HG03439 (cell line): ENCODE measurements at regions not wholly inside any gene's neighbourhood (a gene's known extent, or its start where the extent isn't known, plus 50 kb on each side); places are given as distances from the start of the nearest gene placed in this dataset.
"Not testable (repeated sequence)": the region's sequence is repeated elsewhere in the genome, so short reads cannot be mapped to it uniquely, and the experiment has no call there.

Source experiments
- ATAC-seq: cut with Tn5 transposase; IDR thresholded peaks from one replicate; pipeline ENCODE4 v1.9.1; 2021; ENCODE audit warnings: mild to moderate bottlenecking, moderate library complexity; ENCODE audit not compliant: unreplicated experiment

DNA sequence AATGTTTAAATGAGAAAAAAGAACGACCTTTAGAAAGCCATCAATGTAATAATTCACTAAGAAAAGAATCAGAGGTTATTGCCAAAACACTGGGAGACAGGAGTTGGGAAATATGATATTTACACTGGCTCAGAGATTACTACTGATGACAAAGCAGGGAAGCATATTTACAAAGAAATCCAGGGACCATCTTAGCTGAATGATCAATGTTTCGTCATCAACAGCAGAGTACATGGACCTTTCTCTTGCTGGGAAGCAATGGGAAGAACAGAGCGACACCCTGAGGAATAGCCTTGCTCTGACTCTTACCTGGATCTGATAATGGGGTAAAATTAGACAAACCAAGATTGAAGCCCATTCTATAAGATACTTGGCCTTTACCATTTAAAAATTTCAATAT is 1293.5 kb downstream of the XPNPEP1 start:
- no peak for ATAC-seq

DNA sequence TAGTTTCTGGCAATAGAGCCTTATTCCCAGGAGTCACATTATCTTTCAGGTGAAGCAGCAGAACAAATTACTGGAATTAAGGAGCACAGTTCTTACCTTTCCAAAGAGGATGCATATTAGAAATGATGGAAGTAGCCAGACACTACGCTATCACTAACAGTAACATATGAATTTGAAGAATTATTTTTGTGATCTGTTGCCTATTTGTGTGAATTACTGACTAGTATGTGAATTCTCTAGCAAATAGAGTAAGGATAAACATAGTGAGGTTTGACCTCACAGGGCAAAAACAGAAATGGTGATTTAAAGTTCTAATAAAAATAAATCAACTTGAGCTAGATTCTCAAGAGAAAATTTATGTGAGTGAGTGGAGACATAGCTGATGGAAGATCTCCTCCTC is 1299.3 kb downstream of the XPNPEP1 start:
- no peak for ATAC-seq

DNA sequence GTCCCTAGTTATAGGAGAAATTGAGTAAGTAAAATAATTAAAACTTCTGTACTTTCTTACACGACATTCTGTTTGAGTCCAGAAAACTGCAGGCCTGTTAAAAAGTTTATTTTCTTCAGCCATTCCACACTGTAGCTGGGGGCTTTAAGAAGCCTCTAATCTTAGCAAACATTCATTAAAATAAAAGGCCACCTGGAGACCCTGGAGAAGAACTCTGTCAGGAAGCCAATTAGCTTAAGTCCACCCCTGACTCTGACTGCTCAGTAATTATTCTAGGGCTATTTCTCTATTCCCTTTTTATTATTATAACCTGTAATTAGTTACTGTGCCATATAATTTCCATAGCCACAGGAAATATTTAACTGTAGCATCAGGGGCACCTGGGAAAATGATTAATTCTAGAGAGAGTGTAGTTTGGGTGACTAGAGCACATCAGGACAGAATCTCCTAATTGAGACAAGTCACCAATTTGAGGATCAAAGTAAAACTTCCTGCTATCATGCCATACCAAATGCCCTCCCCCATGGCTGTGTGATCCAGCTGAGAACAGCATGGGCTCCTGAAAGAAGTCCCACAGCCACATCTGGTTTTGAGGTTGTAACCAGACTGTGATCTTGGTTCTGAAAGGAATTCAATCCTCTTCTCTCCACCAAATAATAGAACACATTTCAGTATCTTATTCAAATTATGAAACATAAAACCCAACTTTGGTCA is 1302.3 kb downstream of the XPNPEP1 start:
- no peak for ATAC-seq

DNA sequence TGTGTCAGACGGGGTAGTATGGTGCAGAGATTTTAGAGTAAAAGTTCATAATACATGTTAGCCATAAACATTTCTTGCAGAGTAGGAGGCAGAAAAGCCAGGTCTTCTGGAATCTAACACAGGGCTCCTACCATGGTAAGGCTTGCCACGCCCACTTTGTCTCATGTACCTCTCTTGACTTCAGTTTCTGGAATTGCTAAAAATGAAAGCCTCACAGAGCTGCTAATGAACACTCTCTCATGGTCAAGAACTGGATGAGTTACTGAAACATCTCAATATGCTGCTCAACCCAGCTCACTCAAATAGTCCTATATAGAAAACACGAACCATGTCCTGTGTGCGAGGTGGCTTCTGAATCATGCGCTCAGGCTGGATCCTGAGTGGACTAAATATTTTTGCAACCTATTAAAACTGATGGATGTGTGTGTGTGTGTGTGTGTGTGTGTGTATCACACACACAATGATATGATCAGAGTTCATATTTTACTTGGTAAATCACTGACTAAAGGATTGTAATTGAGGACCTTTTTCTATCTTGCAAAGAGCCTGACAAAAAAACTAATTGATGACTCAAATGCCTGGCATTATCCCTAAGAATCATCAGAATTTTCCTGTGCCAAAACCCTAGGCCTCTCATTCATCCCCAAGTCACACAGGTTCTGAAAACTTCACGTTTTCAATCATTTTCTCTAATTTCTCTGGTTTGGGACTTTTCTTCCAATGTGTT is 1306.6 kb downstream of the XPNPEP1 start:
- ATAC-seq: no peak

DNA sequence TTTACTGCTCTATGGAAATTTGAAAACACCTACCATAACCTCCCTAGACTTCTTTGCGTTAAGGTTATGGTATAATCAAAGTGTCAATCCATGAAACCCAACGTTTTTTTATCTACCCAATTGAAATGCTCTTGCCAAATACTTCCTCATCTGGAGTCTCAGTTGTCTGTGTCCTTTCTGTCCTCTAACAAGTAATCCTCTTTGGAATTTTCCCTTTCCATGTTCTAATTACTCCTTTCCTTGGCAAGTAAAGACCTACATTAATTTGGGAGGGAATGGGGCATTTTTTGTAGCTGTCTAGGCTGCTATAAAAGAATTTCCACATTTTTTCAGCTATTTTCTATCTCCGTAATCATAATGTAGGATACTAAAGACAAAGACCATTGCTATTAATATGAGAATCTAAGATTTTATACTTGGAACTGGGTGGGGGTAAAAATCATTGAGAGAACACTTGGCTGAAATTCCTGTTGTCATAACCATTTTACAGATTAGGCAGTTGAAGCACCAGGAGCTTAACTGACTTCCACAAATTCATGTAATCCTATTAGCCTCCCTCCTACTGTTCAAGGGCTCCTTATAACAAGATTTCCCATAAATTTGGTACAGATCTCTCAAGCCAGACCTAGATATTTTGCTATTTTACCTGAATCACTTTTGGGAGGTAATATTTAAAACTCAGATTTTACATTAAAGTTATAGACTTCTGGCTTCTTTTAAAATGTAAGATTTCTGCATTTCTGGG is 1307.6 kb downstream of the XPNPEP1 start:
- ATAC-seq: no peak

DNA sequence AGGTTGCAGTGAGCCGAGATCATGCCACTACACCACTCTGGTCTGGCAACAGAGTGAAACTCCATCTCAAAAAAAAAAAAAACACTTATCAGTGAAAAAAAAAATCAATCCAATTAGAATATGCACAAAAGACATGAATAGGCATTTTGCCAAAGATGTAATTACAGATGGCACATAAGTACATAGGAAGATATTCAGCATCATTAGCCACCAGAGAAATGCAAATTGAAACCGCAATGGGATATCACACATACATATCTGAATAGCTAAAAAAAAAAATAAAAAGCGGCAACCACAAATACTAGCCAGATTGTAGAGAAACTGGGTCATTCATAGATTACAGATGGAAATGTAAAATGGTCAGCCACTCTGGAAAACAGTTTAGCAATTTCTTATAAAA is 1310.8 kb downstream of the XPNPEP1 start:
- ATAC-seq: no peak

DNA sequence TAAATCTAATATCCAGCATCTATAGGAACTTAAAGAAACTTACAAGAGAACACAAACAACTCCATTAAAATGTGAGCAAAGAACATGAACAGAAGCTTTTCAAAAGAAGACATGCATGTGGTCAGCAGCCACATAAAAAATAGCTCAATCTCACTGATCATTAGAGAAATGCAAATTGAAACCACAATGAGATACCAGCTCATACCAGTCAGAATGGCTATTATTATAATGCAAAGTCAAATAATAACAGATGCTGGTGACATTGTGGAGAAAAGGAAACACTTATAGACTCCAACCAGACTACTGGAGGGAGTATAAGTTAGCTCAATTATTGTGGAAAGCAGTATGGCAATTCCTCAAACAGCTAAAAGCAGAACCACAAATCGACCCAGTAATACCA is 1314.5 kb downstream of the XPNPEP1 start:
- no peak for ATAC-seq

DNA sequence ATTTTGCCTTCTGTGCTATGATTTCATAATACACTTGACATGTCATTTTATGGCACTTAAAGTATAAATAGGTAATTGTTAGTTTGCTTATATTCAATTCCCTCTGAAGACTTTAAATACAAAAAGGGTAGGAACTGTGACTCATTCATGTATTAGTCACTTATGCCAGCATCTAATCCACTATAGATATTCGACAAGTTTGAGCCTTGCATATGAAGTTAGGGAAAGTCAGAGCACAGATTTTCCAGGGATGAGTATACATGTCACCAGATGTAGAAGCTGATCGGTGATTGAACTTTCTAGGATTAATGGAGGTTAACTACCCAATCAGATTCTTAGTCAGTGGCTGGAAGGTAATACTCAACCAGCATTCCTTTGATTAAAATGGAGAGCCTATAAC is 1321.5 kb downstream of the XPNPEP1 start:
- ATAC-seq: no peak

DNA sequence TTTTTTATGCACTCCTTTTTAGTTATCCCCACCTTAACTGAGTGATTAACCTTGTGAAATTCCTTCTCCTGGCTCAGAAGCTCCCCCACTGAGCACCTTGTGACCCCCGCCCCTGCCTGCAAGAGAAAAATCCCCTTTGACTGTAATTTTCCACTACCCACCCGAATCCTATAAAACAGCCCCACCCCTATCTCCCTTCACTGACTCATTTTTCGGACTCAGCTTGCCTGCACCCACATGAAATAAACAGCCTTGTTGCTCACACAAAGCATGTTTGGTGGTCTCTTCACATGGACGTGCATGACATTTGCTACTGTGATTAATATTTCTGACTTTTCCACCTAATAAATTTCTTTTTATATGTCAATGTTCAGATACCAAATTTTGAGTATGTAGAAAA is 1322.8 kb downstream of the XPNPEP1 start:
- not testable (repeated sequence) for ATAC-seq

DNA sequence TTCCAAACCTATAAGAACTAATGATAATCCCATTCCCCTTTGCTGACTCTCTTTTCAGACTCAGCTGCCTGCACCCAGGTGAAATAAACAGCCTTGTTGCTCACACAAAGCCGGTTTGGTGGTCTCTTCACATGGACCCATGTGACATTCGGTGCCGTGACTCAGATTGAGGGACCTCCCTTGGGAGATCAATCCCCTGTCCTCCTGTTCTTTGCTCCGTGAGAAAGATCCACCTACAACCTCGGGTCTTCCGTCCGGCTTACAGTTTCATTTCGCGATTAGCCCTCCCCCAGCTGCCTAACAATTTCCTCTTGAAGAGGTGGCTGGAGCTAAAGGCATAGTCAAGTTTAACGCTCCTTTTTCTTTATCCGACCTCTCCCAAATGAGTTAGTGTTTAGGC is 1324.0 kb downstream of the XPNPEP1 start:
- ATAC-seq: not testable (repeated sequence)

DNA sequence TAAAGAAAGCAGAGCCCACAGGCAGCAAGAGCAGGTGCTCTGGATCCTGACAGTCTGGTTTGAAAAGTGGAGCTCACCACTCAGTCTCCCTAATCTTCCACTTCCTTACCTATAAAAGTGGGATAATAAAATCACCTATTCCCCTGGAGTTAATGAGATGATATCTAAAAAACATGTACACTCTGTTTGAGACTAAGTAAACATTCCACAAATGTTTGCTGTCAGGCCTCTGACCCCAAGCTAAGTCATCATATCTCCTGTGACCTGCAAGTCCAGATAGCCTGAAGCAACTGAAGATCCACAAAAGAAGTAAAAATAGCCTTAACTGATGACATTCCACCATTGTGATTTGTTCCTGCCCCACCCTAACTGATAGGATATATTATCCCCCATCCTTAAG is 1324.5 kb downstream of the XPNPEP1 start:
- ATAC-seq: no peak

DNA sequence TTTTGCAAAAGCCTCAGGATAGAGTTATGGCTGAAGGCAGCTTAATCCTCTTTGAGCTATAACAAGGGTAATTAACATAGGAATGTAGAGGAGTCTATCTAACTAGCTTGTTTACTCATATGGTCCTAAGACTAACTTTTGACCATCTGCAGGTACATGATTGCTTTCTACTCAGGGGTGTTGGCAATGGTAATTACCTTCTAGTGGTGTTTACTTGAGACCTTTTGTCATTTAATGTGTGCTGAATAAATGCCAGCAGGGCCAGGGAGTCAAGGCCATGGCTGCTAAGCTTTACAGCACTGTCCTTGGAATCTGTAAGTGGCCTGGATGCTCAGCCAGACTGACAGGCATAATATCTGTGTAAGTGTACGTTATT is 1325.0 kb downstream of the XPNPEP1 start:
- ATAC-seq: no peak

DNA sequence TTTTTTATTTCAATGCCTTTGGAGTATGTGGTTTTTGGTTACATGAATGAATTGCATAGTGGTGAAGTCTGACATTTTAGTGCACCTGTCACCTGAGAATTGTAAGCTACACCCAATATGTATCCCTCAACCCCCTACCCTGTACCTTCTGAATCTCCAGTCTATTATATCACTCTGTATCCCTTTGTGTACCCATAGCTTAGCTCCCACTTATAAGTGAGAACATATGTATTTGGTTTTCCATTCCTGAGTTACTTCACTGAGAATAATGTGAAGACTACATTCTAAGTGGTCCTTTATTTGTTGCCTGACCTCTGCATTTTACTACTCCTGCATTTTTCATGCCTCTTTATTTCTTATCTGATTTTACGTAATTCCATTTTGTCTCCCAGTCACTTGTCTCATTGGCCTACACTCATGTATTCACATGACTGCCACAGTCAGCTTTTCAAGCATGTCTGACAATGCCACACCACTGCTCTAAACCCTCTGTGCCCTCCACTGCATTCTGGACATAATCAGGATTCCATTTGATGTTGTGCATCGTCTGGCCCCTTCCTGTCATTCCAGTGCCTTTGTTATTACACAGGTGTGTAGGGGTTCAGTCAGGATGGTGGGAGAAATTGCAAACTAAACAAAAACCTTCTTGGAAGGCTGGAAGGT is 1325.5 kb downstream of the XPNPEP1 start:
- no peak for ATAC-seq

DNA sequence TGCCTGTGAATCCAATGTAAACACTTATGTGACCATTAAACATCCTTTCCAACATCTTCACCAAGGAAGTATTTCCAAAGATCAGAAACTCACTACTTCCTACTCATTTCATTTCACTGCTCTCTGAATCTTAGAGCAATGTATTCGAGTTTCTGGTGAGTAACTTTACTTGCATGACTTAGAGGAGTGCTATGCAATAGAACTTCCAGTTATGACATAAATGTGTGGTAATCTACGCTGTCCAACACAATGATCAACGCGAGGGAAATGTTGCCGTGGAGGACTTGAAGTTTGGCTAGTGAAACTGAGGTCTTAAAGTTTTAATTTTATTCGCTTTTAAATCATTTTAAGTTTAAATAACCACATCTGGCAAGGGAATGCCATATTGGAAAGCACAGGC is 1326.3 kb downstream of the XPNPEP1 start:
- ATAC-seq: no peak

DNA sequence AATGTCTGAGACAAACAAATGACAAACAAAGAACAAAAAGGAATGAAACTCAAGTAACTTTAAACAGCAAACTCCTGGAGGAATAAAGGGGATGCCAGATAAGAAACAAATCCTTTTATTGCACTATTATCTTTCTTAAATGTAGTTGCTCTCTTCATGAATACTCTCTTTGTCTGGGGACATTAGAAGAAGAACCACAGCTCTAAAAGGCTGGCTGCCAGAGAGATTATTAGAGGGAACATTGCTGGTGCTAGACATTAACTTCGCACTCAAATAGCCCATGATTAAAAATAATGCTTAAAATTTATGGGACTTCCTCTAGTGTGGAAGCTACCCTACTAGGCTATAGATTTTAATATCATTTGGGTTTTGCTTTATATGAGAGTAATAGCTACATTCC is 1330.4 kb downstream of the XPNPEP1 start:
- ATAC-seq: no peak

DNA sequence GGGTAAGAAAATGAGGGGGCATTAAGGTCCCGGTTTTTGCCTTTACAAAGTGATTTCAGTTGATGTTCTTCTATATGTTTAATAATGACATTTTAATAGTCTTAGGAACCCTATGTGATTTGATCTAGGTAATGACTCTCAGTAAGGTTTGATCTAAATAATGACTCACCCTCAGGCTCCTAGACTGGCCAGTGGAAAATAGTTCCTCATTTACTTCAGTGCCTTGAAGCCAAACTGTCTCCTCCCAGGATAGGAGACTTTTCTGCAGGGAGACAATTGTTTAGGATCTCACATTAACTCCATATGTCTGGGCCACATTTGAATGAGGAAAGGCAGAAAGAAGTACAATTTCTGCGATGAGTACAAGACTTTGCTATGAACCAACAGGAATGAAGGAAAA is 1331.9 kb downstream of the XPNPEP1 start:
- no peak for ATAC-seq

DNA sequence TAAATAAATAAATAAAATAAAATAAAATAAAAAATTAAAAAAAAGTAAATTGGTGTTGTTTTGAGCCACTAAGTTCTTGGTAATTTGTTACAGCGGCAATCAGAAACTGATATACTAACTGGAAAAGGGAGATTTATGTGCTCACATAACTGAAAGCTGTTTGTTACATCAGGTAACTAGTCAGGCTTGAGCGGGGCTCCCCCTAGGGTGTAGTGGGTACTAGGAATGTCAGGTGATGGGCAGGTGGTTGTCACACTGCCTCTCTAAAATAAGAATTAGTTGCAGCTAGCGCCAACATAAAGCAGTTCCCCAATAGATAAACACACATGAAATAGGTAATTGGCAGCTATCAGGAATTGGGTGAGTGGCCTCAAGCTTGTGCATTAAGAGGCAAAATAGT is 1336.9 kb downstream of the XPNPEP1 start:
- ATAC-seq: no peak

DNA sequence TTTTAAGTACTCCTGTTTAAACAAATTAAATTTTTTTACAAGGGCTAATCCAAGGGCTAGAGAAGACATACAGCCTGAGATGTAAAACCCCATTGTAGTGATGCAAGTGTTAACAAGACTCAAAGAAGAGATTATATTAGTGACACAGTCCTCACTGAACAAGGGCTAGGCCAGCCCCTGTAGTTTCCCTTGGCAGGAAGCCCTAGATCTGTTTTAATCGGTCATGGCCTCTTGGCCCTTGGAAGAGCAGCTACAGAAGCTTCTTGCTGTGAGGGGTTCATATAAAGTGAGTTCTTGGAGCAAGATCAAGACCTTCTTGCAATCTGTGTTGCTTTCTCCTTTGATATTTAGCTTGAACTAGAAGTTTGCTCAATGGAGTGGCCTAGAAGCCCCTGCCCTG is 1339.4 kb downstream of the XPNPEP1 start:
- no peak for ATAC-seq

DNA sequence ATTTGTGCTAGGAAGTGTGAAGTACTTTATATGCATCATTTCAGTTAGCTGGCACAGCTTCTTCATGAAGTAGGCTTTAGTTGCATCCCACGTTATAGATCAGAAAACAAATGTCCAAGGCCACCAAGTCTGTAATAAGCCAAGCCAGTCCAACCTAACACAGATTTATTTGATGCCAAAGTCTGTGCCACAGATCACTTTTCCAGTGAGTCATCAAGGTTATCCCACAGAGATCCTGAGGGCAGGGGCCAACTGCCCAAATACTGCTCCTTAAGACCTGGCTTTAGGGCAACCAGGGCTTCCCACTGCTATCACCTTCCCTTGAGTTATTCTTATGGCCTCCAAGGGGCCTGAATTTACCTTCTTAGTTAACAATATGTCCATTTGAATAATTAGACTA is 1340.4 kb downstream of the XPNPEP1 start:
- ATAC-seq: no peak

DNA sequence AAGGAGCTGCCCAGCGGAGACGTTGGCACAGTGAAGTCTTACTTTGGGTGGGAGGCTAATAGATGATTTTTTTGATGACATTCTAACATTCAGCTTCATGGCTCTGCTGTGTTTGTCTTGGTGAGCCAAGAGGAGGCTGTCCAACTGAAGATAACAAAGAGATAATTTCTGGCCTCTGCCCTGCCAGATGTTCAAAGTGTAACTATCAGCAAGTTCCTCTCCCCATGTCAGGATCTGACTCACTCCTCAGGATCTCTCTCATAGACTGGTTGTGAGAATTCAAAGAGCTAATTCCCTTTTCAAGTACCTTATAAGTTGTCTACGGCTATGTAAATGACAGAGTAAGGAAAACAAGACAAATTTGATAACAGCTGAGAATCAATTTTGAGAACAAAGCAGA is 1340.9 kb downstream of the XPNPEP1 start:
- no peak for ATAC-seq

DNA sequence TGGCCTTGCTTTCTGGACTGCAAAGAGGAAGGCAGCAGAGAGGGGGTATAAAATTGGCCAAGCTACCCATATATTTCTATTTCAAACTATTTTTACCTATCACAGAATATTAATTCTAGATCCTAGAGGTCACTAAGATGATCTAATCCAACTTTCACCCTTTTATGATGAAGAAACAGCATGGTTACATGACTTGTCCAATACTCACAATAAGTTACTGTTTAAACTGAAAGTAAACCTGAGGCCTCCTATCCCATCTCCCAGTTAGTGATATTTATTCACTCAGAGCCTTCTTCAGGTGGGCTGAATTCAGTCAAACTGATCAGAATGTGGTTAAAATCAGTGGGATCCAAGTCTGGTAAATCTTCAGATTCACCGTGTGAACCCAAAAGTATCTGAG is 1345.1 kb downstream of the XPNPEP1 start:
- ATAC-seq: no peak

DNA sequence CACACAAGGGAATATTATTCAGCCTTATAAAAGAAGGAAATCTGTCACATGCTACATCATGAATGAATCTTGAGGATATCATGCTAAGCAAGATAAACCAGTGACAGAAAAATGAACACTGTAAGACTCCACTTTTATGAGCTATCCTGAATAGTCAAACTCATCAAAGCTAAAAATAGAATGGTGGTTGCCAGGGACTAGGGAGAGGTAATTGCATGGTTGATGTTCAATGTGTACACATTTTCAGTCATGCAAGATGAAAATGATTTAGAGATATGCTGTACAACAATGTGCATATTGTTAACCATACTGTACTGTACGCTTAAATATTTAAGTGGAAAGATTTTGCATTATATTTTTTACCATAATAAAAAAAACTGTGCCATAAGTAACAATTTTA is 1349.1 kb downstream of the XPNPEP1 start:
- no peak for ATAC-seq
